Endothelial cell of umbilical vein (primary cell): ENCODE measurements at regions not wholly inside any gene's neighbourhood (a gene's known extent, or its start where the extent isn't known, plus 50 kb on each side); places are given as distances from the start of the nearest gene placed in this dataset.

ENCODE experiments used
- BruUV-seq: library from RNA; stranded (reverse); fragments of 400-500 nt; replicated peaks from 2 replicates; lab custom pipeline; 2021; lab: Mats Ljungman, UMichigan
- CTCF ChIA-PET: fragments of 300-600, 350-600 bp; sonication (Branson Sonifier 250); formaldehyde crosslinking; loops from one replicate; lab custom pipeline; 2021; ENCODE audit warnings: antibody characterized with exemption, inconsistent platforms; lab: Charles Lee
- POLR2A ChIA-PET: fragments of 300-600, 350-600 bp; sonication (Branson Sonifier 250); formaldehyde crosslinking; loops from one replicate; lab custom pipeline; 2021; ENCODE audit warnings: antibody characterized with exemption, inconsistent platforms; lab: Charles Lee
- DNase-seq: peaks from one replicate; pipeline ENCODE4 v3.0.0-alpha.2; 2011; ENCODE audit warnings: low read depth, low spot score
- FAIRE-seq: peaks from 2 replicates; lab custom pipeline; 2011; peaks lifted over from hg19 to GRCh38; lab: Jason Lieb, UNC
- H2AFZ ChIP-seq: 2 replicates; pipeline ENCODE4 v1.6.0; 2012; ENCODE audit warnings: low read depth, low read length, control low read depth, inconsistent platforms
- H3K27ac ChIP-seq: 2 replicates; pipeline ENCODE4 v1.5.1; 2011; ENCODE audit warnings: low read depth, mild to moderate bottlenecking, control low read depth, low read length, moderate library complexity; ENCODE audit not compliant: insufficient read depth
- H3K27me3 ChIP-seq, 2 experiments: 2 replicates each; pipeline versions ENCODE4 v1.6.0 to v1.6.1; 2011; ENCODE audit warnings: low read length in 2 of 2, mixed read lengths in 1 of 2; ENCODE audit not compliant: control insufficient read depth in 2 of 2, insufficient read depth in 2 of 2
- H3K36me3 ChIP-seq, 2 experiments: 2 replicates in 1 of 2; 3 replicates in 1 of 2; pipeline ENCODE4 v1.5.1; 2011; ENCODE audit warnings: low read length in 2 of 2, mild to moderate bottlenecking in 1 of 2, moderate library complexity in 1 of 2; ENCODE audit not compliant: control insufficient read depth in 2 of 2, insufficient read depth in 2 of 2; ENCODE audit errors: extremely low read depth in 1 of 2
- H3K4me1 ChIP-seq: 3 replicates; pipeline ENCODE4 v1.5.1; 2011; ENCODE audit warnings: mild to moderate bottlenecking, low read length; ENCODE audit not compliant: control insufficient read depth, insufficient read depth; ENCODE audit errors: extremely low read depth
- H3K4me2 ChIP-seq: 2 replicates; pipeline ENCODE4 v1.6.1; 2011; ENCODE audit warnings: low read length, control low read depth, mixed read lengths; ENCODE audit not compliant: insufficient read depth
- H3K4me3 ChIP-seq, 3 experiments: fragments of 200-600 bp in 1 of 3; sonication (generic), shearing (Covaris generic) in 1 of 3; replicated peaks in 1 of 3; 2 replicates each; pipeline ENCODE4 v1.5.1; 2011 to 2016; ENCODE audit warnings: control low read depth in 3 of 3, low read length in 3 of 3, mild to moderate bottlenecking in 2 of 3, inconsistent platforms in 1 of 3, low read depth in 1 of 3, moderate library complexity in 1 of 3; ENCODE audit not compliant: insufficient read depth in 1 of 3
- H3K79me2 ChIP-seq: 2 replicates; pipeline ENCODE4 v1.6.0; 2012; ENCODE audit warnings: low read length, inconsistent platforms; ENCODE audit not compliant: control insufficient read depth, insufficient read depth
- H3K9ac ChIP-seq: replicated peaks from 2 replicates; pipeline ENCODE3; 2011; ENCODE audit warnings: low read length, control low read depth; ENCODE audit not compliant: insufficient read depth; ENCODE audit errors: extremely low read depth
- H3K9me1 ChIP-seq: replicated peaks from 3 replicates; pipeline ENCODE4 v1.6.0; 2011; ENCODE audit warnings: mild to moderate bottlenecking, low read length; ENCODE audit not compliant: control insufficient read depth, insufficient read depth; ENCODE audit errors: extremely low read depth
- H3K9me3 ChIP-seq: replicated peaks from 2 replicates; pipeline ENCODE4 v1.5.1; 2012; ENCODE audit warnings: low read length, inconsistent platforms; ENCODE audit not compliant: control insufficient read depth, insufficient read depth
- H4K20me1 ChIP-seq: replicated peaks from 2 replicates; pipeline ENCODE3; 2011; ENCODE audit warnings: mild to moderate bottlenecking, low read length; ENCODE audit not compliant: control insufficient read depth, insufficient read depth; ENCODE audit errors: extremely low read depth
- CTCF ChIP-seq, 2 donors: IDR thresholded peaks; 1 replicate in 1 of 2; 2 replicates in 1 of 2; pipeline ENCODE4 v1.5.1; 2011; ENCODE audit warnings: low read length in 2 of 2, mild to moderate bottlenecking in 2 of 2, moderate library complexity in 2 of 2, control low read depth in 1 of 2, inconsistent platforms in 1 of 2, low read depth in 1 of 2; ENCODE audit not compliant: insufficient read depth in 1 of 2; ENCODE audit errors: extremely low read depth in 1 of 2
- EZH2 ChIP-seq: IDR thresholded peaks from 2 replicates; pipeline ENCODE4 v1.6.1; 2012; ENCODE audit warnings: borderline replicate concordance, low read depth, mild to moderate bottlenecking, moderate library complexity, low read length, inconsistent platforms; ENCODE audit not compliant: severe bottlenecking
- FOS ChIP-seq: IDR thresholded peaks from 2 replicates; pipeline ENCODE4 v1.6.1; 2011; ENCODE audit warnings: mild to moderate bottlenecking, low read length, moderate library complexity, borderline replicate concordance; ENCODE audit not compliant: insufficient read depth
- GATA2 ChIP-seq: IDR thresholded peaks from 2 replicates; pipeline ENCODE4 v1.7.0; 2011; ENCODE audit warnings: low read depth, mild to moderate bottlenecking, moderate library complexity, mixed read lengths, low read length; ENCODE audit not compliant: insufficient read length, insufficient read depth
- JUN ChIP-seq: IDR thresholded peaks from 2 replicates; pipeline ENCODE4 v1.6.1; 2011; ENCODE audit warnings: borderline replicate concordance, low read depth; ENCODE audit not compliant: insufficient read length, insufficient read depth
- MAX ChIP-seq: IDR thresholded peaks from 2 replicates; pipeline ENCODE4 v1.6.1; 2011; ENCODE audit not compliant: insufficient read depth, insufficient read length
- MYC ChIP-seq: IDR thresholded peaks from one replicate; pipeline ENCODE4 v1.6.1; 2011; ENCODE audit warnings: mild to moderate bottlenecking, low read depth, low read length
- POLR2A ChIP-seq: IDR thresholded peaks from 2 replicates; pipeline ENCODE4 v1.6.1; 2012; ENCODE audit warnings: low read depth, mild to moderate bottlenecking, control low read depth, low read length
- POLR2AphosphoS5 ChIP-seq: IDR thresholded peaks from 2 replicates; pipeline ENCODE4 v1.6.1; 2012; ENCODE audit warnings: low read depth, mild to moderate bottlenecking, control low read depth, low read length, moderate library complexity; ENCODE audit not compliant: insufficient read depth
- dilution Hi-C: fragments of 300-500 bp; cut with MboI; formaldehyde crosslinking; loops from one replicate; pipeline ENCODE4 v1.15.0; 2019; ENCODE audit warnings: low sequenced_read_pairs; ENCODE audit not compliant: extremely low pct_ligation_motif_present
- intact Hi-C: fragments of 100-400 bp; cut with micrococcal nuclease; formaldehyde crosslinking; loops from one replicate; pipeline ENCODE4 v1.10.0; 2022

DNA sequence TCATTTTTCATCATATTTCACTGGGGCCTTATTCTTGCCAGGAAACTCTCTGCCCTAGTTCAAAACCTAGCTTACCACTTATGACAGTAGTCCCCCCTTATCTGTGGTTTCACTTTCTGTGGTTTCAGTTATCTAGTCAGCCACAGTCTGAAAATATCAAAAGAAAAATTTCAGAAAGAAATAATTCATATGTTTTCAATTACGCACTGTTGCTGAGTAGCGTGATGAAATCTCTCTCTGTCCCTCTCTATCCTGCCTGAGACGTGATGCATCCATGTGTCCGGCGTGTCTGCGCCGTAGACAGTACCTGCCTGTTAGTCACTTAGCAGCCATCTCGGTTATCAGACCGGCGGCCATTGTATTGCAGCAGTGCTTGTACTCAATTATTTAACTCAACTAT, 369.9 kb upstream of the MCTP2 start:
- H3K9me1 ChIP-seq = no peaks in the 10 kb centered on the region
- no peak overlapping the region for H3K4me2 ChIP-seq
- H3K9me3 ChIP-seq = peaks cover 5% of the 10 kb centered on the region
- H3K27me3 ChIP-seq = no peaks in the 10 kb centered on the region
- intact Hi-C loops (no loop called here), dilution Hi-C loops (no loop called here)
- H3K4me1 ChIP-seq = no peaks in the 10 kb centered on the region
- ChIA-PET POLR2A (no interaction called here), CTCF (no interaction called here)
- no peak for TF ChIP-seq MYC
- no peak for TF ChIP-seq JUN
- no peak for TF ChIP-seq GATA2
- H3K4me3 ChIP-seq = no peak overlapping the region
- FAIRE-seq (no peak), DNase-seq (no peak)
- H2AFZ ChIP-seq = no peak overlapping the region
- H3K27ac ChIP-seq = no peak overlapping the region
- H4K20me1 ChIP-seq = no peaks in the 10 kb centered on the region
- H3K79me2 ChIP-seq = no peaks in the 10 kb centered on the region
- H3K9ac ChIP-seq = no peak overlapping the region
- no TSS peak for BruUV-seq
- H3K36me3 ChIP-seq = no peaks in the 10 kb centered on the region

DNA sequence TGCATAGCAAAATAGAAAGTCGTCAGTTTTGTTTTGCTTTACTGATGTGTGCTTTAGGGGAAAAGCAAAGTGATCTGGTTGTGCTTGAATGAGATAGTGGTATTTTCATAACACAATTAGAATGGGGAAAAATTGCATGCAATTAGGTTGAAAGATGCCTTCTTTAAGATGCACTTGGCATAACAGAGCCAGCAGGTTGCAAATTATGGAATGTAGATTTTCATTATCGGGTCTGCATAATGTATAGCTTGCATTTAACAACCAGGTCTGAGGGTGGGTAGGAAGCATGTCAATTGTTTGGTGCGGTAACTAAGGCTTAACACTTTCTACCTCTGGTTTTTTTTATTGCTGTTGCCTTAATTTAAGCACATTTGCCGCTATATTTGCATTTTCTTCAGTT, 370.7 kb upstream of the MCTP2 start:
- Histone ChIP-seq H3K9ac (no peak overlapping the region), H3K9me3 (peaks cover 6% of the 10 kb centered on the region), H3K27me3 (no peaks in the 10 kb centered on the region), H3K9me1 (no peaks in the 10 kb centered on the region), H3K4me1 (no peaks in the 10 kb centered on the region), H4K20me1 (no peaks in the 10 kb centered on the region), H3K4me3 (no peak overlapping the region), H3K36me3 (no peaks in the 10 kb centered on the region), H3K79me2 (no peaks in the 10 kb centered on the region), H2AFZ (no peak overlapping the region), H3K4me2 (no peak overlapping the region), H3K27ac (no peak overlapping the region)
- ChIA-PET CTCF (no interaction called here), POLR2A (no interaction called here)
- TF ChIP-seq JUN (no peak), CTCF (IDR thresholded peaks at IDR 0.05; ENCODE audit: extremely low read depth in 1 of 2, insufficient read depth in 1 of 2, low read depth in 1 of 2, low read length in 2 of 2) (no peak), EZH2 (no peak), POLR2AphosphoS5 (no peak), MAX (no peak), MYC (no peak), FOS (no peak), POLR2A (no peak), GATA2 (no peak)
- DNase-seq (no peak), FAIRE-seq (no peak)
- intact Hi-C loops (no loop called here), dilution Hi-C loops (no loop called here)
- no TSS peak for BruUV-seq
